Osteoblast (primary cell): ENCODE measurements at regions not wholly inside any gene's neighbourhood (a gene's known extent, or its start where the extent isn't known, plus 50 kb on each side); places are given as distances from the start of the nearest gene placed in this dataset.

ENCODE experiments used
- DNase-seq: peaks from one replicate; pipeline ENCODE4 v3.0.0; 2011; ENCODE audit warnings: low spot score, mixed read lengths; ENCODE audit not compliant: insufficient read length; ENCODE audit errors: missing footprints
- H2AFZ ChIP-seq: 2 replicates; pipeline ENCODE4 v1.6.0; 2011; ENCODE audit warnings: mild to moderate bottlenecking, low read length
- H3K27ac ChIP-seq: 2 replicates; pipeline ENCODE4 v1.5.1; 2011; ENCODE audit warnings: mild to moderate bottlenecking, low read depth, low read length, moderate library complexity
- H3K27me3 ChIP-seq: 2 replicates; pipeline ENCODE4 v1.6.0; 2012; ENCODE audit warnings: mild to moderate bottlenecking, control low read depth, inconsistent platforms, low read length, moderate library complexity; ENCODE audit not compliant: insufficient read depth
- H3K36me3 ChIP-seq: 2 replicates; pipeline ENCODE4 v1.5.1; 2011; ENCODE audit warnings: mild to moderate bottlenecking, low read length, control low read depth, moderate library complexity; ENCODE audit not compliant: insufficient read depth
- H3K4me1 ChIP-seq: 2 replicates; pipeline ENCODE4 v1.5.1; 2011; ENCODE audit warnings: mild to moderate bottlenecking, low read length, control low read depth, moderate library complexity; ENCODE audit not compliant: insufficient read depth
- H3K4me2 ChIP-seq: 2 replicates; pipeline ENCODE4 v1.6.0; 2011; ENCODE audit warnings: mild to moderate bottlenecking, low read length; ENCODE audit not compliant: insufficient read depth
- H3K4me3 ChIP-seq: fragments of 200-600 bp; sonication (generic); 3 replicates; pipeline ENCODE4 v1.5.1; 2012; ENCODE audit warnings: mild to moderate bottlenecking, low read length, inconsistent platforms; ENCODE audit not compliant: insufficient read depth
- H3K79me2 ChIP-seq: 2 replicates; pipeline ENCODE4 v1.6.0; 2012; ENCODE audit warnings: mild to moderate bottlenecking, low read length, control low read depth, inconsistent platforms; ENCODE audit not compliant: insufficient read depth
- H3K9me3 ChIP-seq: 2 replicates; pipeline ENCODE4 v1.5.1; 2011; ENCODE audit warnings: low read depth, low read length, control low read depth
- H4K20me1 ChIP-seq: 2 replicates; pipeline ENCODE4 v1.6.0; 2012; ENCODE audit warnings: mild to moderate bottlenecking, low read length, control low read depth; ENCODE audit not compliant: insufficient read depth
- TF ChIP-seq, protein P1 (sequence below): IDR thresholded peaks from 2 replicates; pipeline ENCODE4 v1.5.1; 2011; ENCODE audit warnings: mild to moderate bottlenecking, low read depth, low read length, moderate library complexity; ENCODE audit errors: extremely low read depth

- H4K20me1 ChIP-seq, result no peaks in the 10 kb centered on the region
- H3K4me2 ChIP-seq, result no peak overlapping the region
- H3K27me3 ChIP-seq, result no peaks in the 10 kb centered on the region
- peaks cover 7% of the 10 kb centered on the region for H3K9me3 ChIP-seq
- no peak overlapping the region for H2AFZ ChIP-seq
- TF ChIP-seq, protein P1, sequence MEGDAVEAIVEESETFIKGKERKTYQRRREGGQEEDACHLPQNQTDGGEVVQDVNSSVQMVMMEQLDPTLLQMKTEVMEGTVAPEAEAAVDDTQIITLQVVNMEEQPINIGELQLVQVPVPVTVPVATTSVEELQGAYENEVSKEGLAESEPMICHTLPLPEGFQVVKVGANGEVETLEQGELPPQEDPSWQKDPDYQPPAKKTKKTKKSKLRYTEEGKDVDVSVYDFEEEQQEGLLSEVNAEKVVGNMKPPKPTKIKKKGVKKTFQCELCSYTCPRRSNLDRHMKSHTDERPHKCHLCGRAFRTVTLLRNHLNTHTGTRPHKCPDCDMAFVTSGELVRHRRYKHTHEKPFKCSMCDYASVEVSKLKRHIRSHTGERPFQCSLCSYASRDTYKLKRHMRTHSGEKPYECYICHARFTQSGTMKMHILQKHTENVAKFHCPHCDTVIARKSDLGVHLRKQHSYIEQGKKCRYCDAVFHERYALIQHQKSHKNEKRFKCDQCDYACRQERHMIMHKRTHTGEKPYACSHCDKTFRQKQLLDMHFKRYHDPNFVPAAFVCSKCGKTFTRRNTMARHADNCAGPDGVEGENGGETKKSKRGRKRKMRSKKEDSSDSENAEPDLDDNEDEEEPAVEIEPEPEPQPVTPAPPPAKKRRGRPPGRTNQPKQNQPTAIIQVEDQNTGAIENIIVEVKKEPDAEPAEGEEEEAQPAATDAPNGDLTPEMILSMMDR, result no peak
- DNase-seq, result no peak
- H3K27ac ChIP-seq, result no peak overlapping the region
- no peaks in the 10 kb centered on the region for H3K36me3 ChIP-seq
- H3K4me3 ChIP-seq, result no peak overlapping the region
- H3K4me1 ChIP-seq, result no peaks in the 10 kb centered on the region
- no peaks in the 10 kb centered on the region for H3K79me2 ChIP-seq
Observed at GRCh38 chr6:66731310-66731709, 1024.3 kb upstream of the EYS start.

GRCh38 chr6:66725670-66726069, 1018.6 kb upstream of the EYS start:
- DNase-seq, result no peak
- H3K79me2 ChIP-seq, result no peaks in the 10 kb centered on the region
- H3K27ac ChIP-seq, result no peak overlapping the region
- no peaks in the 10 kb centered on the region for H3K4me1 ChIP-seq
- peaks cover 7% of the 10 kb centered on the region for H3K9me3 ChIP-seq
- TF ChIP-seq, protein P1, result no peak
- no peak overlapping the region for H3K4me3 ChIP-seq
- H3K36me3 ChIP-seq, result no peaks in the 10 kb centered on the region
- no peak overlapping the region for H3K4me2 ChIP-seq
- no peak overlapping the region for H2AFZ ChIP-seq
- H3K27me3 ChIP-seq, result no peaks in the 10 kb centered on the region
- H4K20me1 ChIP-seq, result no peaks in the 10 kb centered on the region

- Histone ChIP-seq H3K9me3 (no peaks in the 10 kb centered on the region), H3K27ac (no peak overlapping the region), H3K36me3 (no peaks in the 10 kb centered on the region), H4K20me1 (no peaks in the 10 kb centered on the region), H3K27me3 (no peaks in the 10 kb centered on the region), H3K4me1 (no peaks in the 10 kb centered on the region), H3K4me3 (no peak overlapping the region), H3K4me2 (no peak overlapping the region), H3K79me2 (no peaks in the 10 kb centered on the region), H2AFZ (no peak overlapping the region)
- TF ChIP-seq, protein P1, result no peak
- DNase-seq, result no peak
Observed at GRCh38 chr6:66717801-66718200, 1010.8 kb upstream of the EYS start.

DNA sequence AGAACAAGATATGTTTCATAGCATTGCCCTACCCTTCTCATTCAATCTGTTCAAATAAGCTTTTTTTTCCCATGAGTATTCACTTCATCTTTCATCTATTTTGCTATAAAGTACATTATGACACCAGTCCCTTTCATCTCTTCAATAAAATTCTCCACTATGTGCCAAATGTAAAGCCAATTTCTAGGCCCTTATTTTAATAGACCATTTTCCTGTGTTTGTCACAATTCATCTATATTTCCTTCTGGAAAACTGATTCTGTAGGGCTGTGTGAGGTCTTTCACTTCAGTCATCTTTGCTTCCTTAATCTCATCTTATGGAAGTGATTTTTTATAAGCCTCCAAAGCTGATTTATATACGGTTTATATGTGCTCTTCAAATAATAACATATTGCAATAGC, 992.4 kb upstream of the EYS start:
- no peak overlapping the region for H3K4me3 ChIP-seq
- no peak overlapping the region for H2AFZ ChIP-seq
- no peaks in the 10 kb centered on the region for H3K36me3 ChIP-seq
- no peak overlapping the region for H3K4me2 ChIP-seq
- H3K9me3 ChIP-seq, result peaks cover 4% of the 10 kb centered on the region
- no peaks in the 10 kb centered on the region for H3K4me1 ChIP-seq
- TF ChIP-seq, protein P1, result no peak
- DNase-seq, result no peak
- H4K20me1 ChIP-seq, result no peaks in the 10 kb centered on the region
- H3K27ac ChIP-seq, result no peak overlapping the region
- H3K27me3 ChIP-seq, result no peaks in the 10 kb centered on the region
- H3K79me2 ChIP-seq, result no peaks in the 10 kb centered on the region
